ENCODE measurements at regions not wholly inside any gene's neighbourhood (a gene's known extent, or its start where the extent isn't known, plus 50 kb on each side); places are given as distances from the start of the nearest gene placed in this dataset.

DNA sequence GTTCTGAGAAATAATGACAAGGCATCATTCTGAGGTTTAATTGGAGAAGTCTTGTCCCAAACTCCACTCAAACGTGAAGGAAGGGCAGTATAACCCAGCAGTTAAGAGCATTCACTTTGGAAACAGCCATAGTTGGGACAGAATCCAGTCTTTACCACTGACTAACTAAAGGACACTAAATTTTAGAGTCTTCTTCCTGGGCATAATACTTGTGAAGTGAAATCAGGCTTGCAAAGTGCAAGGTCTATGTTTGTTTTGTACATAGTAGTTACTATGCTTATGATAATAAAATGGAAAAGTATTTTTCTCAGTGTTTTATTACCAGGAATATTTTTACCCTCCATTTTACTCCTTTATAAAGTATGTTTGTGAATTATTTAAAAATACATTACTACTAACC lies 748.2 kb upstream of the ID2 start:
- H3K4me1 ChIP-seq (ENCODE audit: control insufficient read depth in 1 of 2, insufficient read depth in 1 of 2, low read depth in 1 of 2, low read length in 1 of 2) = no peaks in the 10 kb centered on the region
- TF ChIP-seq, protein P1, sequence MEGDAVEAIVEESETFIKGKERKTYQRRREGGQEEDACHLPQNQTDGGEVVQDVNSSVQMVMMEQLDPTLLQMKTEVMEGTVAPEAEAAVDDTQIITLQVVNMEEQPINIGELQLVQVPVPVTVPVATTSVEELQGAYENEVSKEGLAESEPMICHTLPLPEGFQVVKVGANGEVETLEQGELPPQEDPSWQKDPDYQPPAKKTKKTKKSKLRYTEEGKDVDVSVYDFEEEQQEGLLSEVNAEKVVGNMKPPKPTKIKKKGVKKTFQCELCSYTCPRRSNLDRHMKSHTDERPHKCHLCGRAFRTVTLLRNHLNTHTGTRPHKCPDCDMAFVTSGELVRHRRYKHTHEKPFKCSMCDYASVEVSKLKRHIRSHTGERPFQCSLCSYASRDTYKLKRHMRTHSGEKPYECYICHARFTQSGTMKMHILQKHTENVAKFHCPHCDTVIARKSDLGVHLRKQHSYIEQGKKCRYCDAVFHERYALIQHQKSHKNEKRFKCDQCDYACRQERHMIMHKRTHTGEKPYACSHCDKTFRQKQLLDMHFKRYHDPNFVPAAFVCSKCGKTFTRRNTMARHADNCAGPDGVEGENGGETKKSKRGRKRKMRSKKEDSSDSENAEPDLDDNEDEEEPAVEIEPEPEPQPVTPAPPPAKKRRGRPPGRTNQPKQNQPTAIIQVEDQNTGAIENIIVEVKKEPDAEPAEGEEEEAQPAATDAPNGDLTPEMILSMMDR (IDR thresholded peaks at IDR 0.05) = no peak
- no peaks in the 10 kb centered on the region for H3K36me3 ChIP-seq
- H3K4me3 ChIP-seq (ENCODE audit: low read depth in 1 of 2, low read length in 1 of 2) = no peak overlapping the region
- H3K27ac ChIP-seq = no peak overlapping the region
- H3K27me3 ChIP-seq = no peaks in the 10 kb centered on the region
- no peaks in the 10 kb centered on the region for H3K9me3 ChIP-seq

DNA sequence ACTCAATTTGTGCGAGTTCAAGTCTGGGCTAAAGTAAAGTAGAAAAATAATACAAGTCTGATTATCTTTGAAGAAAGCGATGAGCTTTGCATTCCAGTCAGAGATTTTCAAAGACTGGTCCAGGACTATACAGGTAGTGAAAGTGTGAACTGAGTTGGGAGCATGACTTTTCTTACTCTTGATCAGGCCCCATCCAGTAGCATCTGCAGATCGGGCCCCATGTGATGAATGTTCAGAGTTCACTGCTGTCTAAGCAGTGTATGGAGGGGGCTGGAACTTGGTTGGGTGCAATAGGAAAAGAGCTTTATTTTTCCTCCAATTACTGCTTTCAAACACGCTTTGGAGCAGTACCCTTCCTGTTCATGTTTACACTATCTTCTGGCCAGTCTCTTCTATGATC lies 747.4 kb upstream of the ID2 start:
- Histone ChIP-seq H3K36me3 (no peaks in the 10 kb centered on the region), H3K4me1 (ENCODE audit: control insufficient read depth in 1 of 2, insufficient read depth in 1 of 2, low read depth in 1 of 2, low read length in 1 of 2) (no peaks in the 10 kb centered on the region), H3K27ac (no peak overlapping the region), H3K27me3 (no peaks in the 10 kb centered on the region), H3K9me3 (no peaks in the 10 kb centered on the region), H3K4me3 (ENCODE audit: low read depth in 1 of 2, low read length in 1 of 2) (no peak overlapping the region)
- TF ChIP-seq, protein P1 (IDR thresholded peaks at IDR 0.05) = no peak

DNA sequence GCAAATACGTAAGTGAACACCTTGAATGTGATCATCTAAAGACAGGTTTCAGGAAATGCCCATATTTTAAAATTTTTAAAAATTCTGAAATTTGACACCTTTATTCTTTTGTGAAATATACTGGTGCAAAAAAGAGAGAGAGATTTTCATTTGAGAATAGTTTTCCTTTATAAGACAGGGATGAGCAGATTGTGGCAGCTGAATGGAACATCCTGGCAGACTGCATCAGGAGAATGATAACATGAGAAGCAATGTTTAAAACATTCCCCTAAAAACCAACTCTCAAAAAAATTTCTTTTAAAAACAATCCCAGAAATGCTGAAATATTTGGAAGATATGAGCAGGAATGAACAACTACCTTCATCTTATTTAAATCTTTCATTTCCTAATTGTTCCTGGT lies 744.8 kb upstream of the ID2 start:
- H3K27me3 ChIP-seq = no peaks in the 10 kb centered on the region
- H3K4me1 ChIP-seq (ENCODE audit: control insufficient read depth in 1 of 2, insufficient read depth in 1 of 2, low read depth in 1 of 2, low read length in 1 of 2) = no peaks in the 10 kb centered on the region
- no peak overlapping the region for H3K4me3 ChIP-seq (ENCODE audit: low read depth in 1 of 2, low read length in 1 of 2)
- no peak overlapping the region for H3K27ac ChIP-seq
- H3K36me3 ChIP-seq = no peaks in the 10 kb centered on the region
- TF ChIP-seq, protein P1 (IDR thresholded peaks at IDR 0.05) = no peak
- no peaks in the 10 kb centered on the region for H3K9me3 ChIP-seq

DNA sequence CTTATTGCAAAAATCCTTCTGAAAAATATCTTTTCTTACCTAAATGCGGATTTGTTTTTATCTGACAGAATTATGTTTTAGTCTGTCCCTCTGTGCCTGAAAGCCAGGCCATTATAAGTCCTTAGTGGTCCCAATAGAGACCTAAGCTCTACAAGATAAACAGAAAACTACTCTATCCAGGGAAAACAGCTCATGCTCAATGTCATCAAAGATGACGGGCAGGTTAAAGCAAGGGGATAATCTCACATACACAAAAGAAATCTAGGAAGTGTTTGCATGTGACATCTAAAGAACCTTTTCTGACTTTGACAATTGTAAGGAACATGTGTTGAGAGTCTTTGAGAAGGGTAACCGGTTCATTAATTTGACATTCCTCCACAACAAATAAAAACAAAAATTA lies 741.1 kb upstream of the ID2 start:
- TF ChIP-seq, protein P1 (IDR thresholded peaks at IDR 0.05) = no peak
- H3K4me3 ChIP-seq (ENCODE audit: low read depth in 1 of 2, low read length in 1 of 2) = no peak overlapping the region
- H3K36me3 ChIP-seq = no peaks in the 10 kb centered on the region
- no peaks in the 10 kb centered on the region for H3K9me3 ChIP-seq
- H3K4me1 ChIP-seq (ENCODE audit: control insufficient read depth in 1 of 2, insufficient read depth in 1 of 2, low read depth in 1 of 2, low read length in 1 of 2) = no peaks in the 10 kb centered on the region
- H3K27me3 ChIP-seq = no peaks in the 10 kb centered on the region
- H3K27ac ChIP-seq = no peak overlapping the region

DNA sequence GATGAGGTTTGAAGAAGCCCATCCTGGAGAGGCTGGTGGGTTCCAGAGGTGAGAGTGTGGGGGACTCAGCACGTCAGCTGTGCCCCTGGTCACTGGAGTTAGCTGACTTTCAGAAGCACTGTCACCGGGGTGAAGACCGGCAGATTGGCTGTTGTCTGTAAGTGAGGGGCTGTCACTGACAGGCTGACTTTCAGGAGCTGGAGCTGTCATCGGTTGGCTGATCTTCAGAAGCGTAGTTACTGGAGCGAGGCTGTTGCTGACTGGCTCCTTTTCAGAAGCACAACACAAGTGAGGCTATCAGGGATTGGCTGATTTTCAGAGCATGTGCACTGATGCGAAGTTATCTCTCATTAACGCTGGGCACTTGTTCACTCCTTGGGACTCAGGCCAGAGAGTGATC lies 738.4 kb upstream of the ID2 start:
- no peak overlapping the region for H3K4me3 ChIP-seq (ENCODE audit: low read depth in 1 of 2, low read length in 1 of 2)
- TF ChIP-seq, protein P1 (IDR thresholded peaks at IDR 0.05) = no peak

DNA sequence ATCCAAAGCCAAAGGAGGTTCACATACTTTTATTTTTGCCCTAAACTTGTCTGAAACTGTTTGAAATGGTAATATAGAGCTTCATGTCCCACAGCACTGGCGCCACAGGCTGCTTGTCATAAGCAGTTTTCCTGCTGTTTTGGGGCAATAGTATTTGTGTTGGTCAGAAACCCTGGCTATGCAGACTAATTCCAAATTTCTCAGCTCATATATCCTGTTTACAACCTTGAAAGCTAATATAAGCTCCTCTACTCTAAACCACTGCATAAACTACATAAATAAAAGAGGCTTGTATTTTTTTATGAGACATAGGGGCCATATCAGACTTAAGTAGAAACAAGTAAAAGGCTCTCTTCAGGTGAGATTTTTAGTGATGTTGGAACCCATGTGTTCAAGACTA lies 736.8 kb upstream of the ID2 start:
- Histone ChIP-seq H3K4me3 (ENCODE audit: low read depth in 1 of 2, low read length in 1 of 2) (no peak overlapping the region), H3K36me3 (no peaks in the 10 kb centered on the region), H3K9me3 (no peaks in the 10 kb centered on the region), H3K27ac (no peak overlapping the region), H3K4me1 (ENCODE audit: control insufficient read depth in 1 of 2, insufficient read depth in 1 of 2, low read depth in 1 of 2, low read length in 1 of 2) (no peaks in the 10 kb centered on the region), H3K27me3 (no peaks in the 10 kb centered on the region)
- TF ChIP-seq, protein P1 (IDR thresholded peaks at IDR 0.05) = no peak

More for the DNA sequence above, 738.4 kb upstream of the ID2 start:
- Histone ChIP-seq H3K27me3 (no peaks in the 10 kb centered on the region), H3K9me3 (no peaks in the 10 kb centered on the region), H3K27ac (no peak overlapping the region), H3K4me1 (ENCODE audit: control insufficient read depth in 1 of 2, insufficient read depth in 1 of 2, low read depth in 1 of 2, low read length in 1 of 2) (no peaks in the 10 kb centered on the region), H3K36me3 (no peaks in the 10 kb centered on the region)
